ENCODE measurements at regions not wholly inside any gene's neighbourhood (a gene's known extent, or its start where the extent isn't known, plus 50 kb on each side); places are given as distances from the start of the nearest gene placed in this dataset.

DNA sequence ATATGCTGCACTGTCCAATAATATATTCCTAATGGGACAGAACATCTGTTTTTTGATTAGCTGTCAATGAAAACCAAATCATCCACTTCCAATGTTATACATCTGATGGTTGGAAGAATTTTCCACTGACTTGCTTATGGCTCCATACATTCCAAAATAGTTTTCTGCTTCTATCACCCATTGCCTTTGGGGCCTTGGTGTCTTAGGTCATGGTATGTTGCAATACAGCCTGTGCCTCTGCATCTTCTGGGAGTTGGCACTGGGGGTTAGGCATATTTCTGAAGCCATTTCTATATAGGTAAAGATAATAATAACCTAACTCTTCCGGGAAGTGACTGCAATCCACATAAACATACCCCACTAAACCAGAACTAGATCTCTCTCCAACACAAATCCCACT, 53.2 kb upstream of the NR3C2 start:
- H3K27ac ChIP-seq (ENCODE audit: low read length) = no peak overlapping the region
- no peaks in the 10 kb centered on the region for H3K79me2 ChIP-seq (ENCODE audit: insufficient read depth, low read length)
- DNase-seq (no peak), ATAC-seq (ENCODE audit: insufficient read depth, low read depth) (no peak)
- no peaks in the 10 kb centered on the region for H4K20me1 ChIP-seq (ENCODE audit: insufficient read depth, low read length)
- TF ChIP-seq, protein P1, sequence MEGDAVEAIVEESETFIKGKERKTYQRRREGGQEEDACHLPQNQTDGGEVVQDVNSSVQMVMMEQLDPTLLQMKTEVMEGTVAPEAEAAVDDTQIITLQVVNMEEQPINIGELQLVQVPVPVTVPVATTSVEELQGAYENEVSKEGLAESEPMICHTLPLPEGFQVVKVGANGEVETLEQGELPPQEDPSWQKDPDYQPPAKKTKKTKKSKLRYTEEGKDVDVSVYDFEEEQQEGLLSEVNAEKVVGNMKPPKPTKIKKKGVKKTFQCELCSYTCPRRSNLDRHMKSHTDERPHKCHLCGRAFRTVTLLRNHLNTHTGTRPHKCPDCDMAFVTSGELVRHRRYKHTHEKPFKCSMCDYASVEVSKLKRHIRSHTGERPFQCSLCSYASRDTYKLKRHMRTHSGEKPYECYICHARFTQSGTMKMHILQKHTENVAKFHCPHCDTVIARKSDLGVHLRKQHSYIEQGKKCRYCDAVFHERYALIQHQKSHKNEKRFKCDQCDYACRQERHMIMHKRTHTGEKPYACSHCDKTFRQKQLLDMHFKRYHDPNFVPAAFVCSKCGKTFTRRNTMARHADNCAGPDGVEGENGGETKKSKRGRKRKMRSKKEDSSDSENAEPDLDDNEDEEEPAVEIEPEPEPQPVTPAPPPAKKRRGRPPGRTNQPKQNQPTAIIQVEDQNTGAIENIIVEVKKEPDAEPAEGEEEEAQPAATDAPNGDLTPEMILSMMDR (IDR thresholded peaks at IDR 0.05; ENCODE audit: borderline replicate concordance, extremely low read depth, low read length, poor library complexity, severe bottlenecking) = no peak
- TF ChIP-seq EZH2 (IDR thresholded peaks at IDR 0.05; ENCODE audit: borderline replicate concordance, low read depth, low read length, severe bottlenecking) = no peak
- no peak overlapping the region for H3K4me3 ChIP-seq (ENCODE audit: low read depth in 1 of 2, low read length in 2 of 2)
- H3K9ac ChIP-seq (ENCODE audit: low read depth, low read length) = no peak overlapping the region
- H2AFZ ChIP-seq (ENCODE audit: low read depth, low read length) = no peak overlapping the region
- H3K27me3 ChIP-seq (ENCODE audit: insufficient read depth, low read length, poor library complexity) = no peaks in the 10 kb centered on the region
- no peaks in the 10 kb centered on the region for H3K9me3 ChIP-seq (ENCODE audit: insufficient read depth, low read length, severe bottlenecking)
- no peaks in the 10 kb centered on the region for H3K4me1 ChIP-seq (ENCODE audit: insufficient read depth, low read length)
- H3K4me2 ChIP-seq (ENCODE audit: insufficient read depth, low read length) = no peak overlapping the region
- H3K36me3 ChIP-seq (ENCODE audit: insufficient read depth, low read length) = no peaks in the 10 kb centered on the region
